ENCODE measurements at regions not wholly inside any gene's neighbourhood (a gene's known extent, or its start where the extent isn't known, plus 50 kb on each side); places are given as distances from the start of the nearest gene placed in this dataset.

- no peak for DNase-seq (ENCODE audit: low spot score in 2 of 2, unreplicated experiment in 2 of 2)
- Mint-ChIP-seq H3K27ac (no peak overlapping the region), H3K9me3 (peaks cover 3% of the 10 kb centered on the region), H3K4me1 (peaks cover 12% of the 10 kb centered on the region), H3K36me3 (no peaks in the 10 kb centered on the region), H3K4me3 (no peak overlapping the region), H3K27me3 (ENCODE audit: low read depth) (no peaks in the 10 kb centered on the region)
- no peak for TF ChIP-seq CTCF (IDR thresholded peaks at IDR 0.05; ENCODE audit: unreplicated experiment)
These were observed 87.3 kb downstream of the PJA1 start for GRCh38 chrX:69077895-69078455.

- Mint-ChIP-seq H3K4me3 (no peak overlapping the region), H3K9me3 (peaks cover 3% of the 10 kb centered on the region), H3K27ac (no peak overlapping the region), H3K4me1 (peaks cover 13% of the 10 kb centered on the region), H3K36me3 (no peaks in the 10 kb centered on the region), H3K27me3 (ENCODE audit: low read depth) (no peaks in the 10 kb centered on the region)
- DNase-seq (ENCODE audit: low spot score in 2 of 2, unreplicated experiment in 2 of 2): no peak
- TF ChIP-seq CTCF (IDR thresholded peaks at IDR 0.05; ENCODE audit: unreplicated experiment): no peak
These were observed 89.2 kb downstream of the PJA1 start for GRCh38 chrX:69076088-69076487.

GRCh38 chrX:69074726-69075125 is 90.5 kb downstream of the PJA1 start:
- Mint-ChIP-seq H3K27me3 (ENCODE audit: low read depth) (no peaks in the 10 kb centered on the region), H3K4me3 (no peak overlapping the region), H3K4me1 (peaks cover 7% of the 10 kb centered on the region), H3K9me3 (peaks cover 3% of the 10 kb centered on the region), H3K36me3 (no peaks in the 10 kb centered on the region), H3K27ac (no peak overlapping the region)
- no peak for DNase-seq (ENCODE audit: low spot score in 2 of 2, unreplicated experiment in 2 of 2)
- no peak for TF ChIP-seq CTCF (IDR thresholded peaks at IDR 0.05; ENCODE audit: unreplicated experiment)

GRCh38 chrX:69073721-69074120 is 91.5 kb downstream of the PJA1 start:
- no peak for DNase-seq (ENCODE audit: low spot score in 2 of 2, unreplicated experiment in 2 of 2)
- H3K36me3 Mint-ChIP-seq: no peaks in the 10 kb centered on the region
- H3K27me3 Mint-ChIP-seq (ENCODE audit: low read depth): no peaks in the 10 kb centered on the region
- H3K9me3 Mint-ChIP-seq: peaks cover 3% of the 10 kb centered on the region
- no peak for TF ChIP-seq CTCF (IDR thresholded peaks at IDR 0.05; ENCODE audit: unreplicated experiment)
- peaks cover 6% of the 10 kb centered on the region for H3K4me1 Mint-ChIP-seq
- H3K4me3 Mint-ChIP-seq: no peak overlapping the region
- H3K27ac Mint-ChIP-seq: no peak overlapping the region

GRCh38 chrX:69073241-69073640 is 92.0 kb downstream of the PJA1 start:
- peaks cover 3% of the 10 kb centered on the region for H3K9me3 Mint-ChIP-seq
- peaks cover 6% of the 10 kb centered on the region for H3K4me1 Mint-ChIP-seq
- no peaks in the 10 kb centered on the region for H3K27me3 Mint-ChIP-seq (ENCODE audit: low read depth)
- DNase-seq (ENCODE audit: low spot score in 2 of 2, unreplicated experiment in 2 of 2): no peak
- H3K4me3 Mint-ChIP-seq: no peak overlapping the region
- H3K27ac Mint-ChIP-seq: no peak overlapping the region
- no peaks in the 10 kb centered on the region for H3K36me3 Mint-ChIP-seq
- no peak for TF ChIP-seq CTCF (IDR thresholded peaks at IDR 0.05; ENCODE audit: unreplicated experiment)

GRCh38 chrX:69072486-69073006 is 92.7 kb downstream of the PJA1 start:
- no peak for TF ChIP-seq CTCF (IDR thresholded peaks at IDR 0.05; ENCODE audit: unreplicated experiment)
- Mint-ChIP-seq H3K27me3 (ENCODE audit: low read depth) (no peaks in the 10 kb centered on the region), H3K27ac (no peak overlapping the region), H3K36me3 (no peaks in the 10 kb centered on the region), H3K4me1 (peaks cover 6% of the 10 kb centered on the region), H3K4me3 (no peak overlapping the region), H3K9me3 (peaks cover 3% of the 10 kb centered on the region)
- DNase-seq (ENCODE audit: low spot score in 2 of 2, unreplicated experiment in 2 of 2): no peak

All from mesothelial cell of epicardium (in vitro differentiated cells).